ENCODE measurements at regions not wholly inside any gene's neighbourhood (a gene's known extent, or its start where the extent isn't known, plus 50 kb on each side); places are given as distances from the start of the nearest gene placed in this dataset.

DNA sequence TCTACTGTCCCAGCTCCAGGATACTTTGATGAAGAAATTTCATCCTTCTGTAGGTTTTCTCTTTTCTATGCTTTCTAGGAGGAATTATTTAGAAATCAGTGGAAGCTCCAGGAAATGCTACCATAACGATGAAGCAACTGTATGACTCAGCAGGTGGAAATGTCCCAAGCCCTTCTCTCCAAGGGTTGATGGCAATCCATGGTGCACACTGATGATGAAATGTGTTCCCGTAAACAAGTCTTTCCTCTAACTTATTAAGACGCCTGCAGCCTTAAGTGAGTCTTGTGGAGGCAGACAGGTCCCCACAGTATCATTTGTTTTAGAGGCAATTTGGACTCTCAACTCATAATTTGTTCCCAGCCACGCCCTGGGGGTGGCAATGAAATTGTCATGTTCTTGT is 777.6 kb upstream of the SOX11 start (continued):
- TF ChIP-seq YY1 (IDR thresholded peaks at IDR 0.05; ENCODE audit: extremely low read depth, insufficient replicate concordance, low read depth, low read length) (no peak), RAD21 (IDR thresholded peaks at IDR 0.05; ENCODE audit: low read depth) (no peak)

DNA sequence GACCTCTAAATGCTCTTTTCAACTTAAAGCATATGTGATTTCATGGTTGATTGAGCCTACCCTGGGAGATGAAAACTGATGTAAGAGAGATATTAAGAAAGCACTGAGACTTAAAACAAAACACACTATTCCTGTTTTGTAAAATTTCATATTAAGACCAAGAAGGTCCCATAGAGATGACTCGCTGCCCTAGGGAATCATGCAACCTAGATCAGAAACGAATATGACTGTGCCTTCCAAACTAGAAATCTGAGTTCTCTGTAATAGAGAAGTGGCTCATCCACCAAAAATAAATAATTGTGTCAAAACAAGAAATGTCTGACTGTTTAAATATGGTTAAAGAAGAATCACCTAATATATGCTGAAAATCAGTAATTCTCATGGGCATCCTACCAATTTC is 776.8 kb upstream of the SOX11 start:
- no peaks in the 10 kb centered on the region for H3K79me2 ChIP-seq (ENCODE audit: insufficient read depth, low read length)
- no peak for ATAC-seq
- H2AFZ ChIP-seq (ENCODE audit: low read depth, low read length, poor library complexity, severe bottlenecking), result no peak overlapping the region
- ChIA-PET POLR2A (no interaction called here), RAD21 (ENCODE audit: low non-redundant PET in 1 of 2, low total read pairs in 2 of 2, uncharacterized antibody in 2 of 2, unreplicated experiment in 2 of 2) (no interaction called here), CTCF (no interaction called here)
- no TSS peak for BruUV-seq (replicated peaks)
- no peak overlapping the region for H3K27ac ChIP-seq (ENCODE audit: low read depth, low read length)
- TF ChIP-seq TCF7L2 (IDR thresholded peaks at IDR 0.05; ENCODE audit: borderline replicate concordance, extremely low read depth, insufficient read depth, insufficient read length) (no peak), RAD21 (IDR thresholded peaks at IDR 0.05; ENCODE audit: low read depth) (no peak), SP1 (IDR thresholded peaks at IDR 0.05; ENCODE audit: low read depth) (no peak), ZNF274 (IDR thresholded peaks at IDR 0.05; ENCODE audit: low read depth, low read length) (no peak), JUND (IDR thresholded peaks at IDR 0.05) (no peak)
- TF ChIP-seq, protein P1, sequence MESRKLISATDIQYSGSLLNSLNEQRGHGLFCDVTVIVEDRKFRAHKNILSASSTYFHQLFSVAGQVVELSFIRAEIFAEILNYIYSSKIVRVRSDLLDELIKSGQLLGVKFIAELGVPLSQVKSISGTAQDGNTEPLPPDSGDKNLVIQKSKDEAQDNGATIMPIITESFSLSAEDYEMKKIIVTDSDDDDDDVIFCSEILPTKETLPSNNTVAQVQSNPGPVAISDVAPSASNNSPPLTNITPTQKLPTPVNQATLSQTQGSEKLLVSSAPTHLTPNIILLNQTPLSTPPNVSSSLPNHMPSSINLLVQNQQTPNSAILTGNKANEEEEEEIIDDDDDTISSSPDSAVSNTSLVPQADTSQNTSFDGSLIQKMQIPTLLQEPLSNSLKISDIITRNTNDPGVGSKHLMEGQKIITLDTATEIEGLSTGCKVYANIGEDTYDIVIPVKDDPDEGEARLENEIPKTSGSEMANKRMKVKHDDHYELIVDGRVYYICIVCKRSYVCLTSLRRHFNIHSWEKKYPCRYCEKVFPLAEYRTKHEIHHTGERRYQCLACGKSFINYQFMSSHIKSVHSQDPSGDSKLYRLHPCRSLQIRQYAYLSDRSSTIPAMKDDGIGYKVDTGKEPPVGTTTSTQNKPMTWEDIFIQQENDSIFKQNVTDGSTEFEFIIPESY (IDR thresholded peaks at IDR 0.05; ENCODE audit: extremely low read depth, insufficient replicate concordance, low read length), result no peak
- DNase-seq (ENCODE audit: low read depth, low spot score), result no peak
- no peaks in the 10 kb centered on the region for H3K27me3 ChIP-seq (ENCODE audit: insufficient read depth, low read length)
- H3K36me3 ChIP-seq (ENCODE audit: control insufficient read depth in 1 of 2, insufficient read depth in 2 of 2, low read length in 2 of 2), result no peaks in the 10 kb centered on the region
- H3K9me3 ChIP-seq (ENCODE audit: control insufficient read depth in 1 of 2, insufficient read depth in 1 of 2, low read depth in 1 of 2, low read length in 2 of 2), result peaks cover 0 to 8% of the 10 kb centered on the region in 2 experiments; a peak in 3 of 4 replicates
- no peaks in the 10 kb centered on the region for H4K20me1 ChIP-seq (ENCODE audit: insufficient read depth)
- H3K9me2 ChIP-seq (ENCODE audit: insufficient read depth), result no peaks in the 10 kb centered on the region
- no peaks in the 10 kb centered on the region for H3K4me1 ChIP-seq (ENCODE audit: control insufficient read depth in 1 of 2, insufficient read depth in 2 of 2, low read length in 2 of 2)
- H3K4me2 ChIP-seq (ENCODE audit: low read length), result no peak overlapping the region
- no peak overlapping the region for H3K4me3 ChIP-seq (replicated peaks in 1 of 2; ENCODE audit: low read depth in 1 of 2, low read length in 2 of 2)
- intact Hi-C loops (cut with micrococcal nuclease), result no loop called here
- no peak overlapping the region for H3K9ac ChIP-seq (ENCODE audit: low read length)
